HL-60 (cell line): ENCODE measurements at regions not wholly inside any gene's neighbourhood (a gene's known extent, or its start where the extent isn't known, plus 50 kb on each side); places are given as distances from the start of the nearest gene placed in this dataset.

Experiments
- DNase-seq, 2 experiments: peaks; one replicate each; pipeline ENCODE4 v3.0.0-alpha.2; 2010 to 2020; ENCODE audit warnings: low read depth in 1 of 2, low spot score in 1 of 2
- H3K27ac ChIP-seq: fragments of 250-450 bp; sonication (Bioruptor Pico); replicated peaks from 2 replicates; pipeline ENCODE4 v1.5.1; 2020; ENCODE audit warnings: mild to moderate bottlenecking, moderate library complexity
- H3K27me3 ChIP-seq: fragments of 250-450 bp; sonication (Bioruptor Pico); 2 replicates; pipeline ENCODE4 v1.5.1; 2021; ENCODE audit warnings: mild to moderate bottlenecking, moderate library complexity; ENCODE audit not compliant: insufficient read depth, poor library complexity, severe bottlenecking
- H3K4me3 ChIP-seq: replicated peaks from 2 replicates; pipeline ENCODE4 v1.5.1; 2011; ENCODE audit warnings: mild to moderate bottlenecking, control low read depth, low read length; ENCODE audit not compliant: insufficient read depth
- CTCF ChIP-seq: IDR thresholded peaks from one replicate; pipeline ENCODE4 v1.5.1; 2011; ENCODE audit warnings: low read length, control low read depth, inconsistent platforms; ENCODE audit not compliant: insufficient read depth
- GABPA ChIP-seq: IDR thresholded peaks from 2 replicates; pipeline ENCODE4 v1.6.1; 2012; ENCODE audit warnings: low read depth
- POLR2AphosphoS5 ChIP-seq: IDR thresholded peaks from 2 replicates; pipeline ENCODE4 v1.6.1; 2012; ENCODE audit warnings: low read depth
- SPI1 ChIP-seq: IDR thresholded peaks from 2 replicates; pipeline ENCODE4 v1.6.1; 2012; ENCODE audit warnings: low read depth, mild to moderate bottlenecking, borderline replicate concordance
- TF ChIP-seq, protein P1 (sequence below): IDR thresholded peaks from 2 replicates; pipeline ENCODE4 v1.6.1; 2012; ENCODE audit warnings: low read depth; ENCODE audit not compliant: insufficient replicate concordance

DNA sequence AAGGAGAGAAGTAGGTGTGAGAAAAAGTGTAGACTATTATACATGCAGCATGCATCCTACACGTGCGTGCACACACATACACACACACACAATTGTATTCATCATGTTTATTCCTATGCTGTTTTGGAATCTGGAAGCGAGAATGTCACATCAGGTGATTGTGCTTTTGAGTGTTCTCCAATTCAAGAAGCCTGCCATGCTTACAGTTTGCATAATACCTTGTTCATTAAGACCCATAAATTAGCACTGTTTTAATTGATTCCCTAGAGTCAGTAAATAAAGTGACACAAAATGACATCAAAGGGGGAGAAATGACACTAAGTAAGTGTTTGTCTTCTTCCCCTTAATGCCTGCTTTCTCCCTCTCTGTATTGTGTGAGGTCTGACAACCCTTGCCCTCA is 336.1 kb upstream of the IGFBP7 start:
- H3K27me3 ChIP-seq = peaks cover 3% of the 10 kb centered on the region
- DNase-seq = no peak
- H3K27ac ChIP-seq = no peak overlapping the region
- H3K4me3 ChIP-seq = no peak overlapping the region
- no peak for TF ChIP-seq SPI1
- no peak for TF ChIP-seq GABPA
- TF ChIP-seq POLR2AphosphoS5 = no peak
- TF ChIP-seq, protein P1, sequence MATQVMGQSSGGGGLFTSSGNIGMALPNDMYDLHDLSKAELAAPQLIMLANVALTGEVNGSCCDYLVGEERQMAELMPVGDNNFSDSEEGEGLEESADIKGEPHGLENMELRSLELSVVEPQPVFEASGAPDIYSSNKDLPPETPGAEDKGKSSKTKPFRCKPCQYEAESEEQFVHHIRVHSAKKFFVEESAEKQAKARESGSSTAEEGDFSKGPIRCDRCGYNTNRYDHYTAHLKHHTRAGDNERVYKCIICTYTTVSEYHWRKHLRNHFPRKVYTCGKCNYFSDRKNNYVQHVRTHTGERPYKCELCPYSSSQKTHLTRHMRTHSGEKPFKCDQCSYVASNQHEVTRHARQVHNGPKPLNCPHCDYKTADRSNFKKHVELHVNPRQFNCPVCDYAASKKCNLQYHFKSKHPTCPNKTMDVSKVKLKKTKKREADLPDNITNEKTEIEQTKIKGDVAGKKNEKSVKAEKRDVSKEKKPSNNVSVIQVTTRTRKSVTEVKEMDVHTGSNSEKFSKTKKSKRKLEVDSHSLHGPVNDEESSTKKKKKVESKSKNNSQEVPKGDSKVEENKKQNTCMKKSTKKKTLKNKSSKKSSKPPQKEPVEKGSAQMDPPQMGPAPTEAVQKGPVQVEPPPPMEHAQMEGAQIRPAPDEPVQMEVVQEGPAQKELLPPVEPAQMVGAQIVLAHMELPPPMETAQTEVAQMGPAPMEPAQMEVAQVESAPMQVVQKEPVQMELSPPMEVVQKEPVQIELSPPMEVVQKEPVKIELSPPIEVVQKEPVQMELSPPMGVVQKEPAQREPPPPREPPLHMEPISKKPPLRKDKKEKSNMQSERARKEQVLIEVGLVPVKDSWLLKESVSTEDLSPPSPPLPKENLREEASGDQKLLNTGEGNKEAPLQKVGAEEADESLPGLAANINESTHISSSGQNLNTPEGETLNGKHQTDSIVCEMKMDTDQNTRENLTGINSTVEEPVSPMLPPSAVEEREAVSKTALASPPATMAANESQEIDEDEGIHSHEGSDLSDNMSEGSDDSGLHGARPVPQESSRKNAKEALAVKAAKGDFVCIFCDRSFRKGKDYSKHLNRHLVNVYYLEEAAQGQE = no peak
- no peak for TF ChIP-seq CTCF

- H3K4me3 ChIP-seq = no peak overlapping the region
- TF ChIP-seq SPI1 (no peak), POLR2AphosphoS5 (no peak), GABPA (no peak), CTCF (no peak)
- TF ChIP-seq, protein P1 = no peak
- no peak overlapping the region for H3K27ac ChIP-seq
- peaks cover 3% of the 10 kb centered on the region for H3K27me3 ChIP-seq
- no peak for DNase-seq
These were observed 335.5 kb upstream of the IGFBP7 start for GRCh38 chr4:57445686-57446085.

DNA sequence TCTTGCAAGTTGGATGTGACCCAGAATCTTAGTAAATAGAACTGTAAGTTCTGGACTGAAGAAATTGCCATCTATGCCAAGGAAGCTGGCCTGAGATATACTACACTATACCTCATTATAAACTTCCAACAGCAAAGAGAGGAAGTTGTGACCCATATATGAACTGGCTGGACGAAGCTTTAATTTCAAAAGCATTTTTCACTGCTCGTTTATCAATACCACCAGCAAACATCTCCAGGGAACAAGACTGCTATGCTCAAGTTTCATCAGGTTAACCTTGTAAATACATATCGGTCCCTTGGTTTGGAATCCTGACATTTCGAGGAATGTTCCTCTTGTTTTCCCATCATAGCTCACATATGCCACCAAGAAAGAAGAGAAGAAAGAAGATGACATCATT is 334.5 kb upstream of the IGFBP7 start:
- no peak for DNase-seq
- peaks cover 3% of the 10 kb centered on the region for H3K27me3 ChIP-seq
- no peak for TF ChIP-seq CTCF
- TF ChIP-seq SPI1 = no peak
- no peak overlapping the region for H3K27ac ChIP-seq
- no peak overlapping the region for H3K4me3 ChIP-seq

DNA sequence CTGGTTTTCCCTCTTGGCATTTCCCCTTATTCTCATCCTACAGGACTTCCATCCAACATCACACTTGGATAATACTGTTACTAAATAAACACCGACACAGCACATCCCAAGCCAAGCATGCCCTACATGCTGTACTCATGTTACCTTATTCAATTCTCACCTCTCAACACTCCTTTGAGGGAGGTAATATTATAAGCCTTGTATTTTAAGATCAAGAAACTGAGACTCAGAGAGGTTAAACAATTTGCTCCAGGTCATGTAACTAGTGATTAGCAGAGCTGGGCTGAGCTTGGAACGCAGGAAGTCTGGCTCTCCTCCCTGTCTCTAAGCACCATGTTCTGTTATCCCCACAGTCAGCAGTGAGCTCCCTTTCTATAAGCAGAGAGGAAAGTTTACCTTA is 333.6 kb upstream of the IGFBP7 start:
- Histone ChIP-seq H3K27me3 (peaks cover 3% of the 10 kb centered on the region), H3K27ac (no peak overlapping the region), H3K4me3 (no peak overlapping the region)
- TF ChIP-seq POLR2AphosphoS5 (no peak), SPI1 (no peak), GABPA (no peak), CTCF (no peak)
- TF ChIP-seq, protein P1 = no peak
- no peak for DNase-seq
